ENCODE measurements at regions not wholly inside any gene's neighbourhood (a gene's known extent, or its start where the extent isn't known, plus 50 kb on each side); places are given as distances from the start of the nearest gene placed in this dataset.

GRCh38 chr1:194731025-194731424, 1544.6 kb upstream of the B3GALT2 start:
- Histone ChIP-seq H3K4me1 (no peaks in the 10 kb centered on the region), H3K36me3 (no peaks in the 10 kb centered on the region), H3K9me3 (no peaks in the 10 kb centered on the region), H3K4me3 (no peak overlapping the region), H3K27me3 (ENCODE audit: low read depth) (no peaks in the 10 kb centered on the region), H3K27ac (no peak overlapping the region)
- DNase-seq (no peak), ATAC-seq (no peak)
- TF ChIP-seq CTCF (IDR thresholded peaks at IDR 0.05), result no peak
- intact Hi-C loops (cut with DNase I), result no loop called here

GRCh38 chr1:194730304-194730703, 1543.9 kb upstream of the B3GALT2 start:
- Histone ChIP-seq H3K9me3 (no peaks in the 10 kb centered on the region), H3K4me3 (no peak overlapping the region), H3K27me3 (ENCODE audit: low read depth) (no peaks in the 10 kb centered on the region), H3K27ac (no peak overlapping the region), H3K36me3 (no peaks in the 10 kb centered on the region), H3K4me1 (no peaks in the 10 kb centered on the region)
- intact Hi-C loops (cut with DNase I), result no loop called here
- no peak for ATAC-seq
- TF ChIP-seq CTCF (IDR thresholded peaks at IDR 0.05), result no peak
- DNase-seq, result no peak

GRCh38 chr1:194723067-194723466, 1536.7 kb upstream of the B3GALT2 start:
- Histone ChIP-seq H3K36me3 (no peaks in the 10 kb centered on the region), H3K27me3 (ENCODE audit: low read depth) (no peaks in the 10 kb centered on the region), H3K4me3 (no peak overlapping the region), H3K4me1 (no peaks in the 10 kb centered on the region), H3K27ac (no peak overlapping the region), H3K9me3 (no peaks in the 10 kb centered on the region)
- ATAC-seq (no peak), DNase-seq (no peak)
- intact Hi-C loops (cut with DNase I), result no loop called here
- TF ChIP-seq CTCF (IDR thresholded peaks at IDR 0.05), result no peak

GRCh38 chr1:194717941-194718340, 1531.5 kb upstream of the B3GALT2 start:
- TF ChIP-seq CTCF (IDR thresholded peaks at IDR 0.05), result no peak
- intact Hi-C loops (cut with DNase I), result no loop called here
- DNase-seq (no peak), ATAC-seq (no peak)
- Histone ChIP-seq H3K9me3 (no peaks in the 10 kb centered on the region), H3K4me1 (no peaks in the 10 kb centered on the region), H3K36me3 (no peaks in the 10 kb centered on the region), H3K4me3 (no peak overlapping the region), H3K27me3 (ENCODE audit: low read depth) (no peaks in the 10 kb centered on the region), H3K27ac (no peak overlapping the region)

- no peak overlapping the region for H3K4me3 ChIP-seq
- ATAC-seq (no peak), DNase-seq (no peak)
- no peaks in the 10 kb centered on the region for H3K27me3 ChIP-seq (ENCODE audit: low read depth)
- H3K4me1 ChIP-seq, result no peaks in the 10 kb centered on the region
- no peaks in the 10 kb centered on the region for H3K36me3 ChIP-seq
- intact Hi-C loops (cut with DNase I), result no loop called here
- H3K9me3 ChIP-seq, result no peaks in the 10 kb centered on the region
- TF ChIP-seq CTCF (IDR thresholded peaks at IDR 0.05), result no peak
- H3K27ac ChIP-seq, result no peak overlapping the region
These were observed 1530.9 kb upstream of the B3GALT2 start for GRCh38 chr1:194717334-194717733.

GRCh38 chr1:194710671-194711070, 1524.3 kb upstream of the B3GALT2 start:
- TF ChIP-seq CTCF (IDR thresholded peaks at IDR 0.05), result no peak
- ATAC-seq, result no peak

More at GRCh38 chr1:194710671-194711070, 1524.3 kb upstream of the B3GALT2 start:
- H3K4me3 ChIP-seq, result no peak overlapping the region
- H3K27ac ChIP-seq, result no peak overlapping the region
- no peaks in the 10 kb centered on the region for H3K4me1 ChIP-seq
- intact Hi-C loops (cut with DNase I), result no loop called here
- no peaks in the 10 kb centered on the region for H3K36me3 ChIP-seq
- no peaks in the 10 kb centered on the region for H3K27me3 ChIP-seq (ENCODE audit: low read depth)
- no peaks in the 10 kb centered on the region for H3K9me3 ChIP-seq
- DNase-seq, result no peak
